Tibial artery (tissue), 4 donors: ENCODE measurements at regions not wholly inside any gene's neighbourhood (a gene's known extent, or its start where the extent isn't known, plus 50 kb on each side); places are given as distances from the start of the nearest gene placed in this dataset.

Source experiments
- DNase-seq, 2 donors: peaks; one replicate each; pipeline ENCODE4 v3.0.0-alpha.2; 2019
- H3K27ac ChIP-seq, 2 donors: fragments of 200-600 bp; sonication (generic) in 1 of 2; 1 replicate in 1 of 2; 2 replicates in 1 of 2; pipeline ENCODE4 v1.5.1; 2018 to 2019; ENCODE audit warnings: mild to moderate bottlenecking in 1 of 2
- H3K27me3 ChIP-seq, 2 donors: fragments of 200-600 bp; sonication (generic) in 1 of 2; one replicate each; pipeline versions ENCODE4 v1.5.1 to v1.6.0; 2016 to 2019
- H3K36me3 ChIP-seq, 3 donors: fragments of 200-600 bp; sonication (generic) in 2 of 3; one replicate each; pipeline ENCODE4 v1.5.1; 2016 to 2019; ENCODE audit warnings: mild to moderate bottlenecking in 2 of 3
- H3K4me1 ChIP-seq, 4 donors: fragments of 200-600 bp; sonication (generic) in 2 of 4; 1 replicate in 3 of 4; 2 replicates in 1 of 4; pipeline ENCODE4 v1.5.1; 2016 to 2019
- H3K4me3 ChIP-seq, 2 donors: fragments of 200-600 bp; sonication (generic) in 1 of 2; 1 replicate in 1 of 2; 2 replicates in 1 of 2; pipeline ENCODE4 v1.5.1; 2018 to 2019; ENCODE audit warnings: mild to moderate bottlenecking in 2 of 2
- H3K9me3 ChIP-seq, 3 donors: fragments of 200-600 bp; sonication (generic) in 1 of 3; one replicate each; pipeline ENCODE4 v1.5.1; 2016 to 2019
- CTCF ChIP-seq, 2 experiments: fragments of 200-600 bp in 1 of 2; fragments of 450-650 bp in 1 of 2; IDR thresholded peaks; one replicate each; pipeline ENCODE4 v1.5.1; 2017 to 2019; ENCODE audit warnings: antibody characterized with exemption in 2 of 2, mild to moderate bottlenecking in 1 of 2, moderate library complexity in 1 of 2
- intact Hi-C: fragments of 100-400 bp; cut with DNase I; formaldehyde crosslinking; loops from one replicate; pipeline ENCODE4 v1.15.0; 2023; ENCODE audit warnings: low total_unique reads

- Histone ChIP-seq H3K36me3 (no peaks in the 10 kb centered on the region), H3K27ac (no peak overlapping the region), H3K4me3 (no peak overlapping the region), H3K27me3 (no peaks in the 10 kb centered on the region), H3K9me3 (no peaks in the 10 kb centered on the region), H3K4me1 (peaks cover 0 to 7% (median 0%) of the 10 kb centered on the region in 4 donors)
- no peak for DNase-seq
- no peak for TF ChIP-seq CTCF (IDR thresholded peaks at IDR 0.05)
- intact Hi-C loops, result no loop called here
These were observed 309.1 kb upstream of the COL3A1 start for GRCh38 chr2:188664951-188665595.

DNA sequence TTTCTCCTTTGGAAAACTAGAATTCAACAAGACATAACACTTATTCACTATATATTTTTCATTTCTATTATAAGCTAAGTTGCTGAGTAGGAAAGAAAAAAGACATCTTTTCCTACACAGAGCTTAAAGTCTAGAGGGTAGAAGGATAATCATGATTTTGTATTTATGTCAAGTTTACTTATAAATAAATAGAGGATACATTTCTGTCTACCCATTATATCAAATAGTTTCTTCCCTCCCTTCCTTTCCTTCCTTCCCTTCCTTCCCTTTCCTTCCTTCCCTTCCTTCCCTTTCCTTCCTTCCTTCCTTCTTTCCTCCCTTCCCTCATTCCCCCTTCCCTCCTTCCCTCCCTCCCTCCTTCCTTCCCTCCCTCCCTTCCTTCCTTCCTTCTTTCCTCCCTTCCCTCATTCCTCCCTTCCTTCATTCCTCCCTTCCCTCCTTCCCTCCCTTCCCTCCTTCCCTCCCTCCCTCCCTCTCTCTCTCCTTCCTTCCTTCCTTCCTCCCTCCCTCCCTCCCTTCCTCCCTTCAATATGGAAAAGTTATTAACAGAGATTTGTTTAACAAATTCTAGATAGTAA, 308.4 kb upstream of the COL3A1 start:
- Histone ChIP-seq H3K4me3 (no peak overlapping the region), H3K9me3 (no peaks in the 10 kb centered on the region)
- intact Hi-C loops, result no loop called here

DNA sequence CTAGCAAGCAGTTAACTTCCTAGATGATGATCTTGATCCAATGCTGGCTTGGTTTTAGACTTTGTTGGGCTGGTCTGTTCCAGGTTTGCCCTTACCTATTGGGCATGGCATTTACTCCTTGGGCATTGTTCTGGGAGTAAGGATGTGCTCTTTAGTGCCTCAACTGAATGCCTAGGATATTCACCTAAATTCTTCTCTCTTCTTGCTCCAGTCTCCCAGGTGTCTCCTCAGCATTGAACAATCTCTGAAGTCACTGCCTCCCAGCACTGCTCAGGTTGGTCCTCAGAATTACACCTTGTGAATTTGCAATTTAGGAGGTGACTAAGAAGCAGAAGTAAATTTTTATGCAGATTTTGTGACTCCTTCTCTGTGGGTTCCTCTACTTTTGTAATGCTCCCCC, 307.7 kb upstream of the COL3A1 start:
- intact Hi-C loops, result no loop called here
- Histone ChIP-seq H3K4me1 (peaks cover 0 to 7% (median 0%) of the 10 kb centered on the region in 4 donors), H3K4me3 (no peak overlapping the region), H3K36me3 (no peaks in the 10 kb centered on the region), H3K27me3 (no peaks in the 10 kb centered on the region), H3K27ac (no peak overlapping the region), H3K9me3 (no peaks in the 10 kb centered on the region)
- TF ChIP-seq CTCF (IDR thresholded peaks at IDR 0.05), result no peak
- no peak for DNase-seq

More for the DNA sequence above, 308.4 kb upstream of the COL3A1 start:
- Histone ChIP-seq H3K4me1 (peaks cover 0 to 7% (median 0%) of the 10 kb centered on the region in 4 donors), H3K36me3 (no peaks in the 10 kb centered on the region), H3K27me3 (no peaks in the 10 kb centered on the region), H3K27ac (no peak overlapping the region)
- TF ChIP-seq CTCF (IDR thresholded peaks at IDR 0.05), result no peak
- DNase-seq, result no peak

GRCh38 chr2:188668017-188668680, 306.0 kb upstream of the COL3A1 start:
- Histone ChIP-seq H3K4me3 (no peak overlapping the region), H3K27me3 (no peaks in the 10 kb centered on the region), H3K4me1 (peaks cover 0 to 7% (median 0%) of the 10 kb centered on the region in 4 donors), H3K36me3 (no peaks in the 10 kb centered on the region), H3K9me3 (no peaks in the 10 kb centered on the region), H3K27ac (no peak overlapping the region)
- no peak for DNase-seq
- intact Hi-C loops, result no loop called here
- no peak for TF ChIP-seq CTCF (IDR thresholded peaks at IDR 0.05)

DNA sequence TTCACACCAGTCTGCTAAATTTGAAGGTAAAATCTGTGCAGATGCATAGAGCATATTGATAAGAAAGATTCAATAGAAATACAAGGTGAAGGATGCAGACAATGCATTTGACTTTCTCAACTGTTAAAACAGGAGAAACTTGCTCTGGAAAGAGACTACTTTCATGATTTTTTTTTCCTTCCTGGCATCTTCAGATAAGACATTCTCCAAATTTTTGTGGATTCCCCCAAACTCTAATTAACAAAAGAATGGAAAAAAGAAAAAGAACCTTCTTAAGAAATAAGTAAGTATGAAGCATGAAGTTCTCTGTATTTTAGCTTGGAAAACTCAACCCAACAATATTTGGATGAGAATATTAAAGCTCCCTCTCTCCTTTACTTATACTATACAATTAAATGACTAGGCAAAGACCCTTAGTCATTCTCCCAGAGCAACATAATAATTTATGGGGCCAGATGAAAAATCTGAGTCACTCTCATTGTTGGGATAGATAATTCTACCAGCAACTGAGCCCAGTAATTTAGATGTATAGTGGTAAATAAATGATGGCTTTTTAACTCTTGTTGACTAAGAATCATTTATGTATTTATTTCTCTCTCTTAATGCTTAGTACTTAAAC, 298.7 kb upstream of the COL3A1 start:
- Histone ChIP-seq H3K36me3 (no peaks in the 10 kb centered on the region), H3K27me3 (no peaks in the 10 kb centered on the region), H3K9me3 (no peaks in the 10 kb centered on the region), H3K27ac (no peak overlapping the region), H3K4me3 (no peak overlapping the region), H3K4me1 (no peaks in the 10 kb centered on the region)
- intact Hi-C loops, result no loop called here
- DNase-seq, result no peak
- TF ChIP-seq CTCF (IDR thresholded peaks at IDR 0.05), result no peak
